HG02870 (cell line): ENCODE measurements at regions not wholly inside any gene's neighbourhood (a gene's known extent, or its start where the extent isn't known, plus 50 kb on each side); places are given as distances from the start of the nearest gene placed in this dataset.
A peak's percentile ranks its signal among the peaks of the same experiment; 100 is the strongest.
"Not testable (repeated sequence)": the region's sequence is repeated elsewhere in the genome, so short reads cannot be mapped to it uniquely, and the experiment has no call there.

ENCODE experiments used
- ATAC-seq: cut with Tn5 transposase; IDR thresholded peaks from one replicate; pipeline ENCODE4 v1.9.1; 2021; ENCODE audit warnings: mild to moderate bottlenecking, moderate library complexity; ENCODE audit not compliant: unreplicated experiment

- no peak for ATAC-seq
These were observed 93.9 kb upstream of the AMN1 start for GRCh38 chr12:31822761-31823160.

DNA sequence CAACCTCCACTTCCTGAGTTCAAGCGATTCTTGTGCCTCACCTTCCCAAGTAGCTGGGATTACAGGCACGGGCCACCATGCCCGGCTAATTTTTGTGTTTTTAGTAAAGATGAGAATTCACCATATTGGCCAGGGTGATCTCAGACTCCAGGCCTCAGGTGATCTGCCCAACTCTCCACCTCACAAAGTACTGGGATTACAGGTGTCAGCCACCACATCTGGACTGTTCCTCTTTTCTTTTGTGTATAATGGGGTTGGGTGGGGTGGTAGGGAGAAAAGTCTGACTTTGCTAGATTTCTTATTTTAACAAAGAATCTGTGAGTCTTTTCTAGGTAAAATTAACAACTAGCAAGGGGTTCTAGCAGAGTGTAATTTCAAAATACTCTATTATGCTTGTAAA lies 92.7 kb upstream of the AMN1 start:
- no peak for ATAC-seq

GRCh38 chr12:31820832-31821231 lies 92.0 kb upstream of the AMN1 start:
- no peak for ATAC-seq

GRCh38 chr12:31819427-31819826 lies 90.6 kb upstream of the AMN1 start:
- no peak for ATAC-seq

DNA sequence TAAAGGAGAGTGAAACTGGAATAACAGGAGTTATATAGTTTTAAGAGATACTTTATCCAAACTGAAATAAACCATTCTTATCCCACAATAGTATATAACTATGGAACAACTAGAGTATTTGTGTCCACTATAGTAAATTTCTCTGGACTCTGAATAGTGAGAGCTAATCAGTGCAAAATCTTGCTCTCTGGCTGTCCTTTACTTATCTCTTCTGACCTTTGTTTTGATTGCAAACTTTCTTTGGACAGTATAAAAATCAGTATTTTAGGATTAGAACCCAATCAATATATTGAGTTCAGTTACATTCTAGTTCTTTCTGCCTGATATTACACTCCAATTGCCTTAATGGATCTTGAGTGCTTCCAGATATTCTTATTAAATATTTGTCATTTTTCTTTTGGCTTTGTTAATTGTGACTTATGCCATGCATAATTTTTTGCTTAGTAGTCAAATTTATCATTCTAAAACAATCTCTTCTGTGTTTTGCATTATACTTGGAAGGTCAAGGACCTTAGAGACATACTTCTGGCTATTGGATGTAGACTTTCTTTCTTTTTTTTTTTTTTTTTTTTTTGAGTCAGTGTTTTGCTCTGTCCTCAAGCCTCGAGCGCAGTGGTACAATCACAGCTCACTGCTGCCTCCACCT lies 89.9 kb upstream of the AMN1 start:
- ATAC-seq, result no peak

GRCh38 chr12:31817120-31817519 lies 88.3 kb upstream of the AMN1 start:
- no peak for ATAC-seq

GRCh38 chr12:31815096-31815495 lies 86.3 kb upstream of the AMN1 start:
- ATAC-seq, result no peak

DNA sequence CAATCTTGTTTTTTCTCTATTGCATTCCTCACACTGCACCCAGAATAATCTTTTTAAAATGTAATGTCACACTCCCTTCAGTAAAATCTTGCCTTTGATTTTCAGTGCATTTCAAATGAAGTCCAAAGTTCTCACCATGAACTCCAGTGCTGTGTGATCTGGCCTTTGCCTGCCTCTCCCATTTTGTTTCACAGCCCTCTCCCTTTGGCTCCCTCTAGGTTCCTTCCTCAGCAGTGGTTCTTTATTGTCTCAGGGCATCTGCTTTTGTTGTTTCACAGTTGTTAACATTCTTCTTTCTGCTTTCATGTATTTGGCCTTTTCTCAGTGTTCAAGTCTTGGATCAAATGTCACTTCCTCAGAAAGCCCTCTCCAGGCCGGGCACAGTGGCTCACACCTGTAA lies 84.5 kb upstream of the AMN1 start:
- ATAC-seq, result no peak

DNA sequence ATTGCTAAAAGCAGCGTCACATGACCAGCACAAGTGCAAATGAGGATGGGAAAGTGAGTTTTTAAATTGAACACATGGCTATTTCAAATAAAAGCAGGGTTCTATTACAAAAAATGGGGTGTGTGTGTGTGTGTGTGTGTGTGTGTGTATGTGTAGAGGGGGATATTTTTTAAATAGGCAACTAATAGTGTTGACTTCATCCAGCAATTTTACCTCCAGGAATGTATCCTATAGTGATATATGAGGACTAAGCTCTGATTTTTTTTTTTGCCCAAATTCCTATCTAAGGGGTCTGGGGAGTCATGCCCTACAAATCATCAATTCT lies 78.9 kb upstream of the AMN1 start:
- ATAC-seq, result no peak

DNA sequence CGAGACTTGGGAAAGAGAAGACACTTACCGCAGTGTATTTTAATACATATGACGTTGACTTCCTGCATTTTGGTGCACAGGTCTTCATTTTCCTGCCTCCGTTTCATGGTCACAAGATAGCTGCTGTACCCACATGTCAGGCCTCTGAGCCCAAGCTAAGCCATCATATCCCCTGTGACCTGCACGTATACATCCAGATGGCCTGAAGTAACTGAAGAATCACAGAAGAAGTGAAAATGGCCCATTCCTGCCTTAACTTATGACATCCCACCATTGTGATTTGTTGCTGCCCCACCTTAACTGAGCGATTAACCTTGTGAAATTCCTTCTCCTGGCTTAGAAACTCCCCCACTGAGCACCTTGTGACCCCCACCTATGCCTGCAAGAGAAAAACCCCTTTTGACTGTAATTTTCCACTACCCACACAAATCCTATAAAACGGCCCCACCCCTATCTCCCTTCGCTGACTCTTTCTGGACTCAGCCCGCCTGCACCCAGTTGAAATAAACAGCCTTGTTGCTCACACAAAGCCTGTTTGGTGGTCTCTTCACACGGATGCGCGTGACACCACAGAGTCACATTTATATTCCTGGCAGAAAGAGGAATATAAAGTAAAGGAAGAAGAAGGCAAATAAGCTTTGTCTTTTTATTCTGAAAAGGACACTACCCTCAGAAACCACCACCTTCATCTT lies 78.4 kb upstream of the AMN1 start:
- not testable (repeated sequence) for ATAC-seq

DNA sequence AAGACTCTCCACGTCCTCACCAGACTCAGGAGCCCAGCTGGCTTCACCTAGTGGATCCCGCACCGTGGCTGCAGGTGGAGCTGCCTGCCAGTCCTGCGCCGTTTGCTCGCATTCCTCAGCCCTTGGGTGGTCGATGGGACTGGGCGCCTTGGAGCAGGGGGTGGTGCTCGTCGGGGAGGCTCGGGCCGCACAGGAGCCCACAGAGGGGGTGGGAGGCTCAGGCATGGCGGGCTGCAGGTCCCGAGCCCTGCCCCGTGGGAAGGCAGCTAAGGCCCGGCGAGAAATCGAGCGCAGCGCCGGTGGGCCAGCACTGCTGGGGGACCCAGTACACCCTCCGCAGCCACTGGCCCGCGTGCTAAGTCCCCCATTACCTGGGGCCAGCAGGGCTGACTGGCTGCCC lies 76.9 kb upstream of the AMN1 start:
- not testable (repeated sequence) for ATAC-seq

GRCh38 chr12:31804707-31805106 lies 75.9 kb upstream of the AMN1 start:
- ATAC-seq, result not testable (repeated sequence)

GRCh38 chr12:31804185-31804504 lies 75.3 kb upstream of the AMN1 start:
- peak; percentile 64 for ATAC-seq

DNA sequence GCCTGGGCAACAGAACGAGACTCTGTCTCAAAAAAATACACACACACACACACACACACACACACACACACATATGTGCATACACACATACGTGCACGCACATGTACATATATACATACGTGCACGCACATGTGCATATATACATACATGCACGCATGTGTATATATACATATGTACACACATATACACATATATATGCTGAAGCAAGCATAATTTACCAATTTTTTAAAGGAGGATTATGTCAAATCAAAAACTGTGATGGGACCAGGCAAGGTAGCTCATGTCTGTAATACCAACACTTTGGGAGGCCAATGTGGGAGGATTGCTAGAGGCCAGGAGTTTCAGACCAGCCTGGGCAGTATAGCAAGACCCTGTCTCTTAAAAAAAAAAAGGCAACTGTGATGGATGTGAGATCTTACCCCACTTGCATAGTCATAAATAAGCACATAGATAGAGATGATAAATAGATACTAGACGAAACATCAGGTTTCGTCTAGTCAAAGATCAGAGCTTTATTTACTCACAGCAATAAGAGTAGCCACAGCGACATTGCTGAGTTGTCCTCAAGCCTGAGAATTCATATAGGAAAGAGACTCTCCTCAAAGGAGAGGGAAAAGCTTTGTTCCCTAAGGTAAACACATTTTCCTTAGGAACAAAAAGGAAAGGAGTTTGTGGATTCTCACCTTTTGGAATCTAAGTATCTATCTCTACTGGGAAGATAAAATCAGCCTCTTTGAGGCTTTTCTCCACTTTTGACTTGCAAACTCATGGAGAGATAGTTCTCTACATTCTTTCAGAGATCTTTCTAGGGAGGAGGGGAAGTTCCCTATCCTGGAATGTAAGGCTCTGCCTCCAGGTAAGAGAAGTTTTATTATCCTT lies 74.7 kb upstream of the AMN1 start:
- no peak for ATAC-seq

- no peak for ATAC-seq
These were observed 73.1 kb upstream of the AMN1 start for GRCh38 chr12:31801872-31802271.

DNA sequence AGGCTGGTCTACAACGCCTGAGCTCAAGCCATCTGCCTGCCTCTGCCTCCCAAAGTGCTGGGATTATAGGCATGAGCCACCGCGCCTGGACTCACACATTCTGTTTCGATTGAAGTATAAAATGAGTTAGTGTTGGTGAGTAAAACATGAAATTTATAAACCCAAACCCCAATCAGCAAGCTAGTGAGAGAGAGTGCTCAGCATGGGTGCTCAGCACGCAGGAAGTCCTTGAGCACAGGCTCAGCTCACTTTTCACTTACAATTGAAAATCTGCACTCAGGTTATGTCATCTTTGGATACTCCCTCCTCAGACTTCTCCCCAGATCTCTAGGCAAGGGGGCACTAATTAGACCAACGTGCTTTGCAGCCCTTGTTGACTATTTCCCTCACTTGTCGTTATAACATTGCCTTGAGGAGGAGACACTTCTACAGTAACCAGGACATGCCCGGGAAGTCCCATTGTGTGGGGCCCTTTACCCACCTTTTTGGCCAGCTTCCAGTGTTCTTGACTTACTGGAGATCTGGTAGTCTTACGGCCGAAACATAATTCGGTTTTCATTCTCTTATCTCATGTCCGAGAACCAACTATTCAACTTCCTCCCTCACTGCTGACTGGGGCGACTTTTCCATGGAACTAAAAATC lies 68.5 kb upstream of the AMN1 start:
- ATAC-seq, result no peak

- no peak for ATAC-seq
These were observed 67.6 kb upstream of the AMN1 start for GRCh38 chr12:31796270-31796951.

DNA sequence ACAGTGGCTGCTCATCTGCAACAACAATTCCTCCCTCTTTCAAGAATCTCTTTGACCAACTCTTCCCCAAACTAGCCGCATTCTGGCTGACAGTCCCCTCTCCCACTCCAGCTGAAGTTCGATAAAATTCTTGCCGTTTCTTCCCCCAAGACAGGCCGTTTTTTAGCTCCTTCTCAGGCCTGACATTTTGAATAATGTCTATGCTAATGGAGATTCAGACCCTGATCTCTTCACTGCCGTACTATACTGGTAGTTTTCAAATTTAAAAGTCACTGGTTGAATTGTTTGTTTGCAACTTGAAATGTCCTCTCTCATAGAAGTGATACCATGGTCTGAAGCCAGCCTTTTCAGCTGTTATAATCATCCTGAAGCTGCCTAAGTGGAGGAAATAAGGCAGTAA lies 65.9 kb upstream of the AMN1 start:
- no peak for ATAC-seq

- ATAC-seq, result not testable (repeated sequence)
These were observed 62.4 kb upstream of the AMN1 start for GRCh38 chr12:31791265-31791664.

GRCh38 chr12:31790759-31791158 lies 61.9 kb upstream of the AMN1 start:
- ATAC-seq, result no peak

DNA sequence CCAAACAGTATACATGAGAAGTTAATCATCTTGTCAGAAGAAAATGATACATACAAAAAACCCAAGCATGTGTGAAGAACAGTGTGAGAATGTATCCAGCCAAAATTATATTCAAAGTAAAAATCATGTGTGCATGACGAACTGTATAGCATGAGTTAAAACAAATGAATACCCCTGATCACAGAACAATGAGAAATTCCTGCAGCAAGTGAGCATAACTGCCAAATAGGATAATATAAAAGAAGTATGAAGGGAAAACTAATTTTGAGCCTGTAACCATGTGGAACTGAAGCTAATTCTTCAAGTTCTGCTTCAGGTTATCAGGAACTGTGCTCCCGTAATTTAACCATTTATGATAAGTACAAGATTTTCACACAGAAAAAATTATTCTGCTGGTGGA lies 56.5 kb upstream of the AMN1 start:
- no peak for ATAC-seq
